Suprapubic skin (tissue), 4 donors: ENCODE measurements at regions not wholly inside any gene's neighbourhood (a gene's known extent, or its start where the extent isn't known, plus 50 kb on each side); places are given as distances from the start of the nearest gene placed in this dataset.
A peak's percentile ranks its signal among the peaks of the same experiment; 100 is the strongest.

ENCODE experiments used
- DNase-seq, 2 donors: peaks; one replicate each; pipeline ENCODE4 v3.0.0-alpha.2; 2019; ENCODE audit warnings: low spot score in 2 of 2
- H3K27ac ChIP-seq: fragments of 200-600 bp; sonication (generic); one replicate; pipeline ENCODE4 v1.5.1; 2019
- H3K27me3 ChIP-seq: fragments of 200-600 bp; sonication (generic); one replicate; pipeline ENCODE4 v1.5.1; 2019
- H3K36me3 ChIP-seq: fragments of 200-600 bp; sonication (generic); one replicate; pipeline ENCODE4 v1.5.1; 2019
- H3K4me1 ChIP-seq: fragments of 200-600 bp; sonication (generic); one replicate; pipeline ENCODE4 v1.5.1; 2019
- H3K4me3 ChIP-seq: fragments of 200-600 bp; sonication (generic); one replicate; pipeline ENCODE4 v1.5.1; 2019; ENCODE audit warnings: mild to moderate bottlenecking
- H3K9me3 ChIP-seq: fragments of 200-600 bp; sonication (generic); one replicate; pipeline ENCODE4 v1.5.1; 2019
- EP300 ChIP-seq: sonication (generic); formaldehyde crosslinking; IDR thresholded peaks from one replicate; pipeline ENCODE4 v1.6.1; 2017; ENCODE audit warnings: antibody characterized with exemption
- POLR2A ChIP-seq, 2 donors: fragments of 450-650 bp; IDR thresholded peaks; one replicate each; pipeline ENCODE4 v1.6.1; 2017; ENCODE audit warnings: antibody characterized with exemption in 2 of 2, mild to moderate bottlenecking in 2 of 2, moderate library complexity in 2 of 2
- POLR2AphosphoS5 ChIP-seq, 3 donors: sonication (generic); formaldehyde crosslinking; IDR thresholded peaks; one replicate each; pipeline ENCODE4 v1.6.1; 2017; ENCODE audit warnings: antibody characterized with exemption in 3 of 3
- WGBS: methylation state at CpG from one replicate; pipeline ENCODE4 v1.1.5; 2018; 5-methylcytosine and 5-hydroxymethylcytosine counted together
- TF ChIP-seq, protein P1 (sequence below), 2 donors: fragments of 200-600 bp in 1 of 2; fragments of 450-650 bp in 1 of 2; sonication (generic) in 1 of 2; IDR thresholded peaks; one replicate each; pipeline ENCODE4 v1.5.1; 2016 to 2019; ENCODE audit warnings: antibody characterized with exemption in 2 of 2, mild to moderate bottlenecking in 1 of 2, moderate library complexity in 1 of 2

DNA sequence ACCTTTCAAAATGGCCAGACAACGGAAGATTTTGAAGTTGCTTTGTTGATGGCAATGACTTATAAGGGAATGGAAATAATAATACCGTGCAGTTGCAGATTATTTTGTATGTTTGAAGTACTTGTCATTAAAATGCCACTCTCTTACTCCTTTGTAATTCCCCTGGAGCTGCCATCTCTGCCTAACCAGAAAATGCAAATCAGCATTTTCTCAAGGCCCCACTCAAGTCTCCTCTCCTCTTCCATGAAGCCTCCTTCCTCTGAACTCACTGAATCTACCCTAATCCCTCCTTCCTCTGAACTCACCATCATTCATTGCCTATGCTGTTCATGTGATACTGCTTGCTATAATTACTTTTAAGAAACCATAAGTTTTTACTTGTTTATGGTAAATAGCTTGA is 60.2 kb upstream of the RBPJ start:
- Histone ChIP-seq H3K27me3 (no peaks in the 10 kb centered on the region), H3K36me3 (no peaks in the 10 kb centered on the region), H3K4me3 (no peak overlapping the region), H3K9me3 (no peaks in the 10 kb centered on the region), H3K4me1 (peaks cover 6% of the 10 kb centered on the region), H3K27ac (no peak overlapping the region)
- no peak for TF ChIP-seq POLR2AphosphoS5 (IDR thresholded peaks at IDR 0.05)
- no peak for TF ChIP-seq EP300
- TF ChIP-seq POLR2A (IDR thresholded peaks at IDR 0.05): no peak
- TF ChIP-seq, protein P1, sequence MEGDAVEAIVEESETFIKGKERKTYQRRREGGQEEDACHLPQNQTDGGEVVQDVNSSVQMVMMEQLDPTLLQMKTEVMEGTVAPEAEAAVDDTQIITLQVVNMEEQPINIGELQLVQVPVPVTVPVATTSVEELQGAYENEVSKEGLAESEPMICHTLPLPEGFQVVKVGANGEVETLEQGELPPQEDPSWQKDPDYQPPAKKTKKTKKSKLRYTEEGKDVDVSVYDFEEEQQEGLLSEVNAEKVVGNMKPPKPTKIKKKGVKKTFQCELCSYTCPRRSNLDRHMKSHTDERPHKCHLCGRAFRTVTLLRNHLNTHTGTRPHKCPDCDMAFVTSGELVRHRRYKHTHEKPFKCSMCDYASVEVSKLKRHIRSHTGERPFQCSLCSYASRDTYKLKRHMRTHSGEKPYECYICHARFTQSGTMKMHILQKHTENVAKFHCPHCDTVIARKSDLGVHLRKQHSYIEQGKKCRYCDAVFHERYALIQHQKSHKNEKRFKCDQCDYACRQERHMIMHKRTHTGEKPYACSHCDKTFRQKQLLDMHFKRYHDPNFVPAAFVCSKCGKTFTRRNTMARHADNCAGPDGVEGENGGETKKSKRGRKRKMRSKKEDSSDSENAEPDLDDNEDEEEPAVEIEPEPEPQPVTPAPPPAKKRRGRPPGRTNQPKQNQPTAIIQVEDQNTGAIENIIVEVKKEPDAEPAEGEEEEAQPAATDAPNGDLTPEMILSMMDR (IDR thresholded peaks at IDR 0.05): no peak
- DNase-seq: no peak
- 79% methylated on average over 2 of the region's 2 CpGs for WGBS

DNA sequence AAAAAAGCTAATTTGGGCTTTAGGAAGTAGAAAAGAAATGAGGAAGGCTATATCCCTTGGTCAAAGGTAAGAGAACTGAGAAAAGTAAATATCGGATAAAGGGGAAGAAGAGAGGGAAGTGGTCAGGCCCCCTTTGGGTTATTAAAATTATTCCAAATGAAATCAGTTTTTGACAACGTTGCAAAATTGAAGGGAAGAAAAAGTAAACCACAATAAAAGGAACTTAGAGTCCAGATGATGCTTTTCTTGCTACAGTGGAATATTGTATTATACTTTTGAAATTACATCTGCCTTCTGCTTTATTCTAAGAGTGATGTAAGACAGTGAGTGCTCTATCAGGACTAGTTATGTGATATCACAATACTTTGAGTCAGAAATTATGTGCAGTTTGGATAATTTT is 59.4 kb upstream of the RBPJ start:
- TF ChIP-seq POLR2AphosphoS5 (IDR thresholded peaks at IDR 0.05): no peak
- TF ChIP-seq, protein P1 (IDR thresholded peaks at IDR 0.05): no peak
- no peak for TF ChIP-seq EP300
- no peak for TF ChIP-seq POLR2A (IDR thresholded peaks at IDR 0.05)
- no peak for DNase-seq
- Histone ChIP-seq H3K36me3 (no peaks in the 10 kb centered on the region), H3K9me3 (no peaks in the 10 kb centered on the region), H3K27me3 (no peaks in the 10 kb centered on the region), H3K4me1 (no peaks in the 10 kb centered on the region), H3K4me3 (no peak overlapping the region), H3K27ac (no peak overlapping the region)
- WGBS: 62% methylated on average over 2 of the region's 2 CpGs

DNA sequence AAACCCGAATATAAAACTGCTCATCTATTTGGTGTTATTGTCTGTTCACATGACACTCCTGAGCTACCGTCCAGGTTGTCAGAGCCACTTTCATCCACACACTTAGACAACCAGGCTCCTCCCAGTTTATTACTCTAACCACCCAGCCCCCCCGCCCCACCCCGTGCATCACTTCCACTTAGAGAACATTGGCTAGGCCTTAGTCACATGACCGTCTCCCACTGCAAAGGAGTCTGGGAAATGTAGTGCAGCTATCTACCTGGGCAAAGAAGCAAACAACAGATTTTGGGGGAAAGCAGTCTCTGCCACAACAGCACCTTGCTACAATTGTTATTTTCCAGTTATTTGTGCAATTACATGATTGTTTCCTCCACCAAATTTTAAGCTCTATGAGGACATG is 57.6 kb upstream of the RBPJ start:
- DNase-seq: no peak

DNA sequence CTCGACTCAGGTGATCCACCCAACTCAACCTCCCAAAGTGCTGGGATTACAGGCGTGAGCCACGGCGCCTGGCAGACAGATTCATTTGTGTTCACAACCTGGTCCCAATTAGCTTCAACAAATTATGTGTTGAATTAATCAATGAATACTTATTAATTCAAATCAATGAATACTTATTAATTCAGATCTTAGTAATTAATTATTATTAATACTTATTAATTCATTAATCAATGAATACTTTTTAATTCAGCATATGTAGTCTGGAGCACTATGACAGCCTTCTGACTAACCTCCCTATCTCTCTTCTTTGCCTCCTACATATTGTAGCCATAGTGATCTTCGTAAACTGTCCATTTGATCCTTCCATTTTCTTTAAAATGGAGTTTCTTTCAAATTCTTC is 56.7 kb upstream of the RBPJ start:
- no peak for DNase-seq
- TF ChIP-seq EP300 (no peak), POLR2A (IDR thresholded peaks at IDR 0.05) (no peak), POLR2AphosphoS5 (IDR thresholded peaks at IDR 0.05) (no peak)
- TF ChIP-seq, protein P1 (IDR thresholded peaks at IDR 0.05): no peak
- WGBS: 95% methylated on average over 5 of the region's 5 CpGs
- Histone ChIP-seq H3K9me3 (no peaks in the 10 kb centered on the region), H3K4me3 (no peak overlapping the region), H3K36me3 (no peaks in the 10 kb centered on the region), H3K27me3 (no peaks in the 10 kb centered on the region), H3K27ac (no peak overlapping the region), H3K4me1 (peaks cover 6% of the 10 kb centered on the region)

More for the DNA sequence above, 57.6 kb upstream of the RBPJ start:
- no peak for TF ChIP-seq EP300
- TF ChIP-seq, protein P1 (IDR thresholded peaks at IDR 0.05): no peak
- H3K27ac ChIP-seq: no peak overlapping the region
- H3K36me3 ChIP-seq: no peaks in the 10 kb centered on the region
- H3K27me3 ChIP-seq: no peaks in the 10 kb centered on the region
- no peak overlapping the region for H3K4me3 ChIP-seq
- peaks cover 6% of the 10 kb centered on the region for H3K4me1 ChIP-seq
- H3K9me3 ChIP-seq: no peaks in the 10 kb centered on the region
- 88% methylated on average over 5 of the region's 5 CpGs for WGBS

DNA sequence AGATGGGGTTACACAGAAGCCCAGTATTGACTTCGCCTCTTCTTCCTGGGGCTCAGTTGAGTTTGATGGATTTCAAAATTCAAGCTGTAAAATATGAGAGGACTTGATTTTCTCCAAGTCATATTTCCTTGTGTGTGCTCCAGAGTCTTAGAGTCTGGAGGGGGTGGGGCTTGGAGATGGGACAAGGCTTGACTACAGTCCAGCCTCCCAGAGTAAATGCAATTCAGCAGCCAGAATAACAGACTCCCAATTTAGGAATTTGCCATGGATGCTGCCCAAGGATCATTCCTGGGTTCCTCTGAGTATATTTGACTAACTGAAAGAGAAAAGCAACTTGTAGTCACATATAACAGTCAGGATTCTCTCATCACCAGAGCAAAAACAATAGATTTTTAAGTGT is 53.7 kb upstream of the RBPJ start:
- no peak overlapping the region for H3K27ac ChIP-seq
- no peak overlapping the region for H3K4me3 ChIP-seq
- WGBS: 52% methylated on average over 1 of the region's 1 CpG
- no peaks in the 10 kb centered on the region for H3K9me3 ChIP-seq
- peak in 1 of 2 donors; percentile 80 for DNase-seq
- peaks cover 6% of the 10 kb centered on the region for H3K4me1 ChIP-seq
- no peaks in the 10 kb centered on the region for H3K27me3 ChIP-seq
- no peaks in the 10 kb centered on the region for H3K36me3 ChIP-seq
- TF ChIP-seq POLR2AphosphoS5 (IDR thresholded peaks at IDR 0.05) (no peak), EP300 (no peak), POLR2A (IDR thresholded peaks at IDR 0.05) (no peak)
- TF ChIP-seq, protein P1 (IDR thresholded peaks at IDR 0.05): no peak
